Neural crest cell (in vitro differentiated cells): ENCODE measurements at regions not wholly inside any gene's neighbourhood (a gene's known extent, or its start where the extent isn't known, plus 50 kb on each side); places are given as distances from the start of the nearest gene placed in this dataset.

Experiments
- DNase-seq: peaks from one replicate; pipeline ENCODE4 v3.0.0; 2021; ENCODE audit warnings: low read depth, mixed read lengths, low spot score
- H3K27ac Mint-ChIP-seq: one replicate; pipeline ENCODE4 v1.8.0; 2021; ENCODE audit warnings: mild to moderate bottlenecking, mixed read lengths; ENCODE audit not compliant: unreplicated experiment
- H3K27me3 Mint-ChIP-seq: 2 replicates; pipeline ENCODE4 v1.8.0; 2021; ENCODE audit warnings: low read depth, mild to moderate bottlenecking, mixed read lengths
- H3K36me3 Mint-ChIP-seq: 2 replicates; pipeline ENCODE4 v1.8.0; 2021; ENCODE audit warnings: low read depth, mild to moderate bottlenecking, mixed read lengths
- H3K4me1 Mint-ChIP-seq: 2 replicates; pipeline ENCODE4 v1.8.0; 2021; ENCODE audit warnings: mixed read lengths
- H3K4me3 Mint-ChIP-seq: one replicate; pipeline ENCODE4 v1.8.0; 2021; ENCODE audit warnings: mild to moderate bottlenecking, mixed read lengths
- H3K9me3 Mint-ChIP-seq: 2 replicates; pipeline ENCODE4 v1.8.0; 2021; ENCODE audit warnings: mixed read lengths
- TF ChIP-seq, protein P1 (sequence below): fragments of 200-600 bp; sonication (generic); conservative IDR thresholded peaks from 2 replicates; pipeline ENCODE4 v1.5.0; 2021; ENCODE audit warnings: antibody characterized with exemption, mild to moderate bottlenecking

DNA sequence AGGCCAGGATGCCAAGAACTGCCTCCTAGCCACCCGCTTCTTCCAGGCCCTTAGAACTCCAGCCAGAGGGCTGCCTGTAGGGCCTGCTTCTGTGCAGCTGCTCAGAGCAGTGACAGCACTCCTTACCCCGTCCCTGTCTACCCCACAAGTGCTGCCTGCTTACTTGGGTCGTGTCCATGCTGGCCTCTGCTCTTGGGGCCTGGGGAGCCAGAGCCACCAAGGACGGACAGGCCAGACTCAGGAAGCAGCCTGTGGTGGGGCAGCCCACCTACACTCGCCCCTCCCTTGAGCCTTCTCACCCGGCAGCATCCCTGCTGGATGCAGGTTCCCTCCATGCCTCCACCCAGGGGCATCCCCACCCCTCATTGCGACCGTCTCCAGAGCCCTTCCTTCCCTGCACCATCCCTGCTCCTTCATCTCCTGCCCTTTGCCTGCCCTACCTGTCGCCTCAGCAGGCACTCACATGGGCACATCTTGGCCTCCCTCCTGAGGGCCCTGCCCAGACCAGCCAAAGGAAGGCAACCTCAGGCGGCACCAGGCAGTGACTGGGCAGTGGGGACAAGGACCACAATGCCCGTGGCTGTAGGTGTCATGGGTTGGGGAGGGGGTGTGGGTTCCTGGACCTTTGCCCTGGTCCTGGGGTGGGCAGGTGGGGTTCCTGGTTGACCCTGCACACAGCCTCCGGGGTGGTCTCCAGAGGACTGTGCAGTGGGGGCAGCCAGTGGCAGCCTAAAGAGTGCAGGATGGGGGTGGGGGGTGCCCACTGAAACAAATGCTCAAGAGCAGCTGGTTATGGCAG lies 78.0 kb upstream of the TNS3 start:
- Mint-ChIP-seq H3K4me1 (peaks cover 16% of the 10 kb centered on the region), H3K4me3 (no peak overlapping the region), H3K36me3 (no peaks in the 10 kb centered on the region), H3K27ac (peak overlapping the region; percentile 90), H3K27me3 (no peaks in the 10 kb centered on the region), H3K9me3 (no peaks in the 10 kb centered on the region)
- TF ChIP-seq, protein P1, sequence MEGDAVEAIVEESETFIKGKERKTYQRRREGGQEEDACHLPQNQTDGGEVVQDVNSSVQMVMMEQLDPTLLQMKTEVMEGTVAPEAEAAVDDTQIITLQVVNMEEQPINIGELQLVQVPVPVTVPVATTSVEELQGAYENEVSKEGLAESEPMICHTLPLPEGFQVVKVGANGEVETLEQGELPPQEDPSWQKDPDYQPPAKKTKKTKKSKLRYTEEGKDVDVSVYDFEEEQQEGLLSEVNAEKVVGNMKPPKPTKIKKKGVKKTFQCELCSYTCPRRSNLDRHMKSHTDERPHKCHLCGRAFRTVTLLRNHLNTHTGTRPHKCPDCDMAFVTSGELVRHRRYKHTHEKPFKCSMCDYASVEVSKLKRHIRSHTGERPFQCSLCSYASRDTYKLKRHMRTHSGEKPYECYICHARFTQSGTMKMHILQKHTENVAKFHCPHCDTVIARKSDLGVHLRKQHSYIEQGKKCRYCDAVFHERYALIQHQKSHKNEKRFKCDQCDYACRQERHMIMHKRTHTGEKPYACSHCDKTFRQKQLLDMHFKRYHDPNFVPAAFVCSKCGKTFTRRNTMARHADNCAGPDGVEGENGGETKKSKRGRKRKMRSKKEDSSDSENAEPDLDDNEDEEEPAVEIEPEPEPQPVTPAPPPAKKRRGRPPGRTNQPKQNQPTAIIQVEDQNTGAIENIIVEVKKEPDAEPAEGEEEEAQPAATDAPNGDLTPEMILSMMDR: no peak
- DNase-seq: no peak

DNA sequence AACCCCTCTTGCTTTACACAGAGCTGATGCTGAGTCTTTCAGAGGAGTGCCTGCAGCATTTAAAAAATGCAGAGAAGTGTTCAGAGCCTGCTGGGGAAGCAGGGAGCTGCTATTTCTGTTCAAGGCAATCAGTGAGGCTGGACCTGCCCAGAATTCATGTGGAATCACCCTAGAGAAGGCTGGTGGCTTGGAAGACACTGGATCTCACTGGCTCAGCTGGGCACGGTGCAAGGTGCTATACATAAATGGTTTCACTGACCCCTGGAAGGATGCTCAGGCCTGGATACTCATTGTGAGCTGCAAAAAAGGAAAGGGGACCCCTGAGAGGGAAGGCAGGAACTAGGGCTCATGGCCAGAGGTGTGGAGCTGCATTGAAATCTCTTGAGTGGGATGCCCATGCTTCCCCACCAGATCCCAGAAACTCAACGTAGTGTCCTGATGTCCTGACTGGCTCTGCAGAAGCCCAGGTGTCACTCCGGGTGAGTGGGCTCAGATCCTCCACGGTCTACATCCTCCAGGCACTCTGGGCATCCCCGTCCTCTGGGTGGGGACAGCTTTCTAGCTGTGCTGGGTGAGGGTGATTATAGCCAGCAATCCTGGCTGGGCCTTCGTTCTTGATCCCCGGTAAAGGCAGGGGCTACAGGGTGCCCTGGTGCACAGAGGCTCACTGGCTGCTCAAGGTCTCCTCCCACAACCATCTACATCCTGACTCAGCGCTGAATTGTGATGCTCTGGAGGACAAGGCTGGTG lies 77.2 kb upstream of the TNS3 start:
- Mint-ChIP-seq H3K9me3 (no peaks in the 10 kb centered on the region), H3K36me3 (no peaks in the 10 kb centered on the region), H3K27me3 (no peaks in the 10 kb centered on the region), H3K27ac (no peak overlapping the region), H3K4me3 (no peak overlapping the region), H3K4me1 (peaks cover 23% of the 10 kb centered on the region)
- no peak for DNase-seq
- TF ChIP-seq, protein P1: no peak

DNA sequence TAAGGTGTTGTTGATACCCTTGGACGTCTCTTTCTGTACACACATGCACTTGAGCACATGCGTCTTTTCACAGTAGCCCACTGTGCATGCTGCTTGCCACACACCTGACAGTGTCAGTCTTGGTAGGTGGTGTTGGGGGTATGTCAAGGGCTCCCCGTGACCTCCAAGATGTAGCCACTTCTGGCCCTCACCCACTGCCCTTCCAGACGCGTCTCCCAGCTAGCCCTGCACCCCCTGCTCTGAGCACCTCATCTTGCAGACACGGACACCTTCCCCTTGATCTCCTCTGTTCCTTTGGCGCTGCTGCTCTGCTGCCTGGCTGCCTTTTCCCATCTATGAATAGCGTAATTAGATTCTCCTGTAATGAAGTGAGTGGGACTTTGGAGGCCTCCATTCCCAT lies 75.2 kb upstream of the TNS3 start:
- H3K4me3 Mint-ChIP-seq: no peak overlapping the region
- DNase-seq: no peak
- H3K4me1 Mint-ChIP-seq: peaks cover 29% of the 10 kb centered on the region
- H3K27me3 Mint-ChIP-seq: no peaks in the 10 kb centered on the region
- H3K36me3 Mint-ChIP-seq: no peaks in the 10 kb centered on the region
- TF ChIP-seq, protein P1: no peak
- no peak overlapping the region for H3K27ac Mint-ChIP-seq
- no peaks in the 10 kb centered on the region for H3K9me3 Mint-ChIP-seq

DNA sequence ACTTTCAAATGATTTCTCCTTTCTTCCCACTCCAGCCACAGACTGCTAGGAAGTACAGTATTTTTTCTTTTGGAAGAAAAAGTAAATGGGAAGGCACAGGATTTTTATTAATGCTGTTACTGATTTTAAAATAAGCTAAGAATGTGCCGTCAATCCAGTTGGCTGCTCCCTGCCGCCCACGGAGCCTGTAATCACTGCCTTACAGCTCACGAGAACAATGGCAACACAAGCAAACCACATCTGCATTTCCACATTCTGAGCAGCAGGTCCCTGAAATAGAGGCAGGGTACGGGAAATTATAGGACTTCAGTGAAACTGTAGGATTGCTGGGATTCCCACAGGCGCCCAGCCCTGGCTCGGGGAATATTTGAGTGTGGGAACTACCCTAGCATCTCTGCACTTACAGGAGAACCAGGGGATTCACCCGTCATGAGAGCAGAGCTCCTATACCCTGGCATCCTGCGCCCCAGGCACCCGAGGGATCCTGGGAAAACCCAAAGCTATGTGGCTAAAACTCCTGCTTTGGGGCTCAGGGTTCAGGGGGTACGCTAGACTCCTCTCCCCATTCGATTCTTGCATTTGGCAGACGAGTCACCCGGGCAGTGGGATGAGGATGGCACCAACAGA lies 72.9 kb upstream of the TNS3 start:
- DNase-seq: no peak
- Mint-ChIP-seq H3K27me3 (no peaks in the 10 kb centered on the region), H3K27ac (peak overlapping the region; percentile 13), H3K36me3 (no peaks in the 10 kb centered on the region), H3K4me3 (no peak overlapping the region), H3K9me3 (no peaks in the 10 kb centered on the region), H3K4me1 (peaks cover 18% of the 10 kb centered on the region)
- TF ChIP-seq, protein P1: no peak

DNA sequence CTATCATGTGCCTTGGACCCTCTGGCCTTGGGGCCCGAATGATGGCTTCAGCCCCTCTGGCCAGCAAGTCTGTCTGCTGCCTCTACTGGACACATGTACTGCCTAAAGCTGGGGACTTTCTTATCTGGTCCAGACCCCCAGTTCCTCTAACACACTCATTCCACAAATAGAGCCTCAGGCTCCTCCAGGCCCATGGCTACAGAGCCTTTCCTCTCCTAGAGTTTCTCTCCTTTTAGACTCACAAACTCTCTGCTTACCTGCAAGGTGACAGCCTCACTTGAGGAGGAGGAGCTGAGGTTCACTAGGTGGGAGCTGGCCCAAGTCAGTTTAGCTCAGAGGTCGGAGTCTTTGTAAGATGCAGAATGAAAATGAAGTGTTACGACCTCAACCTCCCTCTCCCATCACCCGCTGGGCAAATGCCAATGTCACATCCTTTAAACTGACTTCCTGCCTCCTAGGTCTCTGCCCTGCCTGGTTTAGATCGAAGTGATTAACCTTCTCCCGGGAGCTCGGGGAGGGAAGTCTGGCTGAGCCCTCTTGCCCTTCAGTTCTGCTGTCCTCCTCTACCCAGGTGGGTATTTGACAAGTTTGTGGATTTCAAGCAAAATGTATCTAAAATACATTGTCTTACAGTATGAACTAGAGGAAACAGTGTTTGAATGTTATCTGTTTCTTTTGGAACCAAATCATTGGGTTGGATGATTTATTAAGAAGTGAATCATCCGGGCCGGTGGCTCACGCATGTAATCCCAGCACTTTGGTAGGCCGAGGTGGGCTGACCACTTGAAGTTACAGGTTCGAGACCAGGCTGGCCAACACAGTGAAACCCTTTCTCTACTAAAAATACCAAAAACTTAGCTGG lies 71.9 kb upstream of the TNS3 start:
- peaks cover 18% of the 10 kb centered on the region for H3K4me1 Mint-ChIP-seq
- no peaks in the 10 kb centered on the region for H3K9me3 Mint-ChIP-seq
- H3K36me3 Mint-ChIP-seq: no peaks in the 10 kb centered on the region
- TF ChIP-seq, protein P1: no peak
- H3K27me3 Mint-ChIP-seq: no peaks in the 10 kb centered on the region
- H3K4me3 Mint-ChIP-seq: no peak overlapping the region
- no peak for DNase-seq
- H3K27ac Mint-ChIP-seq: no peak overlapping the region
